Type B pancreatic cell (in vitro differentiated cells): ENCODE measurements at regions not wholly inside any gene's neighbourhood (a gene's known extent, or its start where the extent isn't known, plus 50 kb on each side); places are given as distances from the start of the nearest gene placed in this dataset.

Experiments
- DNase-seq: peaks from one replicate; pipeline ENCODE4 v3.0.0; 2021; ENCODE audit warnings: mixed read lengths; ENCODE audit not compliant: unreplicated experiment; ENCODE audit errors: extremely low spot score
- H3K27ac Mint-ChIP-seq: 2 replicates; pipeline ENCODE4 v1.8.0; 2021; ENCODE audit warnings: mild to moderate bottlenecking, mixed read lengths
- H3K27me3 Mint-ChIP-seq: 2 replicates; pipeline ENCODE4 v1.8.0; 2021; ENCODE audit warnings: mixed read lengths
- H3K36me3 Mint-ChIP-seq: 2 replicates; pipeline ENCODE4 v1.8.0; 2021; ENCODE audit warnings: mixed read lengths
- H3K4me1 Mint-ChIP-seq: one replicate; pipeline ENCODE4 v1.8.0; 2021; ENCODE audit warnings: mixed read lengths; ENCODE audit not compliant: unreplicated experiment
- H3K4me3 Mint-ChIP-seq: 2 replicates; pipeline ENCODE4 v1.8.0; 2021; ENCODE audit warnings: mild to moderate bottlenecking, mixed read lengths
- H3K9me3 Mint-ChIP-seq: 2 replicates; pipeline ENCODE4 v1.8.0; 2021; ENCODE audit warnings: mixed read lengths
- TF ChIP-seq, protein P1 (sequence below): fragments of 200-600 bp; sonication (generic); conservative IDR thresholded peaks from 2 replicates; pipeline ENCODE4 v1.5.0; 2021; ENCODE audit warnings: antibody characterized with exemption, mild to moderate bottlenecking

DNA sequence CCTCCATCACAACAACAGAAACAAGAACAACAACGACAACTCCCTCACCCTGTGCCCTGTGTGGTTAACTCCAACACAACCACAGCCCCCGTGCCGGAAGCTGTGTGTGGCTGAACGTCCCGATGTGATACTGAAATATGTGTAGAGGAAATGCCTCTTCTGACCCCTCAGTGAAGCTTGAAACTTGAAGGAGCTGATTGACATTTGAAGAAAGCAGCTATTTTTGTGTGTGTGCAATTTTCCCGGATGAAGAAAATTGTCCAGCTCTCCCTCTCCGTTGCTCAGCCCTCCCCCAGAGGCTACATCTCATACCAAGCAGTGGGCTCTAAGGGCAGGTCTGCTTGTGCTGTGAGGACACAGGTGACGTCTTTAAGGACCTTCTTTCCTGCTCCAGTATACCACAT lies 173.8 kb downstream of the ICOS start:
- Mint-ChIP-seq H3K4me1 (peaks cover 72% of the 10 kb centered on the region), H3K27me3 (peaks cover 4% of the 10 kb centered on the region), H3K4me3 (peak overlapping the region; percentile 67), H3K9me3 (no peaks in the 10 kb centered on the region), H3K27ac (peak overlapping the region; percentile 89), H3K36me3 (no peaks in the 10 kb centered on the region)
- TF ChIP-seq, protein P1, sequence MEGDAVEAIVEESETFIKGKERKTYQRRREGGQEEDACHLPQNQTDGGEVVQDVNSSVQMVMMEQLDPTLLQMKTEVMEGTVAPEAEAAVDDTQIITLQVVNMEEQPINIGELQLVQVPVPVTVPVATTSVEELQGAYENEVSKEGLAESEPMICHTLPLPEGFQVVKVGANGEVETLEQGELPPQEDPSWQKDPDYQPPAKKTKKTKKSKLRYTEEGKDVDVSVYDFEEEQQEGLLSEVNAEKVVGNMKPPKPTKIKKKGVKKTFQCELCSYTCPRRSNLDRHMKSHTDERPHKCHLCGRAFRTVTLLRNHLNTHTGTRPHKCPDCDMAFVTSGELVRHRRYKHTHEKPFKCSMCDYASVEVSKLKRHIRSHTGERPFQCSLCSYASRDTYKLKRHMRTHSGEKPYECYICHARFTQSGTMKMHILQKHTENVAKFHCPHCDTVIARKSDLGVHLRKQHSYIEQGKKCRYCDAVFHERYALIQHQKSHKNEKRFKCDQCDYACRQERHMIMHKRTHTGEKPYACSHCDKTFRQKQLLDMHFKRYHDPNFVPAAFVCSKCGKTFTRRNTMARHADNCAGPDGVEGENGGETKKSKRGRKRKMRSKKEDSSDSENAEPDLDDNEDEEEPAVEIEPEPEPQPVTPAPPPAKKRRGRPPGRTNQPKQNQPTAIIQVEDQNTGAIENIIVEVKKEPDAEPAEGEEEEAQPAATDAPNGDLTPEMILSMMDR = no peak
- no peak for DNase-seq

DNA sequence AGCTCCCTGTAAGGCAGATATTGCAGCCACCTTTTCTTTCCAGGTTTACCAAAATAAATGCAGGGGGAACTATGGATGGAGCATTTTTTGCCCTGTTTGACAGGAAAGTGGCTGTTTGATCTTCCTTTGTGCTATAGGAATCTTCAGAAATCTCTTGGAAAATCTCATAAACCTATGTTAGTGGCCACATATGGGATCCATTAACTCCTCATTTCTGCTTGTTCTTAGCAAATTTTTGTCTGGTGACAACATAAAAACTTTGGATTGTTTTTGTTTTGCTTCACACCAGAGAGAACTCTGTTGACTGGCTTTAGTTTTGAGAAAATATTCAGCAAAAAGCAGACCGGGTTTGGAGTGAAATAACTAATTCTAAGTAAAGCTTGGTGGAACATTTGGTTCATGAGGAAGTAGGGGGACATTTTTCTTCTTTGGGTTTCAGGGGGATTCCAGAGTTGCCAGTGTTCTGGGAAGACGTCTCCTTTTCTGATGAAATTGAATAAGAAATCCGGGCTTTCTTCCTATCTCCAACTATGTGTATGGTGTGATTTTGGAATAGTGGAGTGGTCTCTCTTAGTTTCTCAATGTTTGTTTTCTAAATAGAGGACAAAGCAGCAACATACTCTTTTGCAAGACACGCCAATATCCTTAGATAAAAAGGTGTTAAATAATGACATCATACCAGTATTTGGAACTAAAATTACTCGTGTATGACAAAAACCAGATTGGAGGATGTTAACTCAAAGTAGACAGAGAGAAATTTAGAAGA lies 174.4 kb downstream of the ICOS start:
- Mint-ChIP-seq H3K4me1 (peaks cover 73% of the 10 kb centered on the region), H3K9me3 (no peaks in the 10 kb centered on the region), H3K27ac (peak overlapping the region; percentile 89), H3K4me3 (peak overlapping the region; percentile 67), H3K36me3 (no peaks in the 10 kb centered on the region), H3K27me3 (no peaks in the 10 kb centered on the region)
- DNase-seq = no peak
- TF ChIP-seq, protein P1 = no peak

DNA sequence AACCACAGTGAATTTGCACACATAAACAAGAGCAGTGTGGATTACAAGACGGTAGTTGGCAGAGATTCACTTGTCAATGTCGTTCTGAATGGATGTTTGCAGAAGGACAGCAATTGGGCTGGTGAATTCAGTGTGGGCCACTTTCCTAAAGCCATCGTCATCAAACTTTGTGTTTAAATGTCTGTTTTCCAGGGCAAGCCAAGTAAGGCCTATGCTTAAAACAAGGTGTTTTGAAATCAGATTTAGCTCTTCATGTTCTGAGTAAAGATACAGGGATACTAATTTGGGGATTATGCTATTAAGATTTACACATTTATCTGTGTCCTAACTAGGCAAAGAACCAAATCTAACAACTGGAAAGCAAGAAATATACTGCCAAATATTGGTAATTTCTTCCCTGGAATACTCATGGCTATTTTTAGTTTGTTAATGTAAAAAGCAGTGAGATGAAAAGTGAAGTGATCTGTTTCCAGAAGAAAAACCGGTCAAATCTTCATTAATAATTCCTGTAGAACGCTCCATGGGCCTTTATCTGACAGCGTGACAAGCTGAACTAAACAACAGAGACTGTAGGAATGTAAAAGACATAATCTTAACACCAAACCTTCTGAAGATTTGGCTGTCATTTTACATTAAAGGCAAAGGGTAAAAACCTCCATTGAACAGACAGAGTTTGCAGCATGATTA lies 175.7 kb downstream of the ICOS start:
- Mint-ChIP-seq H3K36me3 (no peaks in the 10 kb centered on the region), H3K27me3 (no peaks in the 10 kb centered on the region), H3K4me3 (peak overlapping the region; percentile 53), H3K4me1 (peaks cover 86% of the 10 kb centered on the region), H3K27ac (peak overlapping the region; percentile 12), H3K9me3 (no peaks in the 10 kb centered on the region)
- TF ChIP-seq, protein P1 = no peak
- no peak for DNase-seq

DNA sequence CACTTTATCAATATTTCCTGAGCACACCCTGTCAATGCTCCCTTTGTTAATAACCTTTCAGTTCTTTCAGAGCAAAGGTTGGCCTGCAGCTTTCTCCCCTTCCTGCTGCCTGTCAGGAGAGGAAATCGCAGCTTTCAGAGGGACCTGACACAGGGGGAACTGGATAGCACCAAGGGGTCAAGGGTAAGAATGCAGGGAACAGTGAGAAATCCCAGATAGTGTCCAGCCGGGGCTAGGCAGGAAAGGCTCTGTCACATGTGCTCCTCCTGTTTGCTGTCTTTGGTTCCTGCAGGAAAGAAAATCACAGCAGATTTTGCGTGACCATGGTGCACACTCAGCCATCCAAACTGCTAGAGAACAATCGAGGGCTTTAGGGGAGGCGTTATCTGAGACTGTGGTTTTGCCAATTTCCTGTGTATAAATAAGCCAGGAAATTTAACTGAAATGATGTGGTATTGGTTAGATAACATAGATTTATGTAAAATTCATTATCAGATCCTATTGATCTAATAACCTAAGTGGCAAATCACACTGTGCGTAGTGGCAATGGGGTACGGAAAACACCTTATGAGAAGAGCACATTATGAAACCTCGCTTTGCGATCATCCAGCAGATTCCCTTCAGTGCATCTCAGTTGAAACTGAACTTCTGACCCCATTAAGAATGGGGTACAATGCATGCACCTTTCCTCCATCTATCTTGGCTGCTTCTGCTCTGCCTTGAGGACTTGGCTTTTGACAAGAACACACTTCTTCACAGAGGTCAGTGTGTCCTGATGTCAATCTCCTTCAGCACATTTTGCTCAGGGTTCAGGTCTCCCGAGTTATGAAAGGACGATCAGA lies 178.0 kb downstream of the ICOS start:
- H3K27me3 Mint-ChIP-seq = no peaks in the 10 kb centered on the region
- peaks cover 73% of the 10 kb centered on the region for H3K4me1 Mint-ChIP-seq
- DNase-seq = no peak
- TF ChIP-seq, protein P1 = no peak
- H3K27ac Mint-ChIP-seq = peak overlapping the region; percentile 3
- peak overlapping the region; percentile 46 for H3K4me3 Mint-ChIP-seq
- no peaks in the 10 kb centered on the region for H3K9me3 Mint-ChIP-seq
- no peaks in the 10 kb centered on the region for H3K36me3 Mint-ChIP-seq

DNA sequence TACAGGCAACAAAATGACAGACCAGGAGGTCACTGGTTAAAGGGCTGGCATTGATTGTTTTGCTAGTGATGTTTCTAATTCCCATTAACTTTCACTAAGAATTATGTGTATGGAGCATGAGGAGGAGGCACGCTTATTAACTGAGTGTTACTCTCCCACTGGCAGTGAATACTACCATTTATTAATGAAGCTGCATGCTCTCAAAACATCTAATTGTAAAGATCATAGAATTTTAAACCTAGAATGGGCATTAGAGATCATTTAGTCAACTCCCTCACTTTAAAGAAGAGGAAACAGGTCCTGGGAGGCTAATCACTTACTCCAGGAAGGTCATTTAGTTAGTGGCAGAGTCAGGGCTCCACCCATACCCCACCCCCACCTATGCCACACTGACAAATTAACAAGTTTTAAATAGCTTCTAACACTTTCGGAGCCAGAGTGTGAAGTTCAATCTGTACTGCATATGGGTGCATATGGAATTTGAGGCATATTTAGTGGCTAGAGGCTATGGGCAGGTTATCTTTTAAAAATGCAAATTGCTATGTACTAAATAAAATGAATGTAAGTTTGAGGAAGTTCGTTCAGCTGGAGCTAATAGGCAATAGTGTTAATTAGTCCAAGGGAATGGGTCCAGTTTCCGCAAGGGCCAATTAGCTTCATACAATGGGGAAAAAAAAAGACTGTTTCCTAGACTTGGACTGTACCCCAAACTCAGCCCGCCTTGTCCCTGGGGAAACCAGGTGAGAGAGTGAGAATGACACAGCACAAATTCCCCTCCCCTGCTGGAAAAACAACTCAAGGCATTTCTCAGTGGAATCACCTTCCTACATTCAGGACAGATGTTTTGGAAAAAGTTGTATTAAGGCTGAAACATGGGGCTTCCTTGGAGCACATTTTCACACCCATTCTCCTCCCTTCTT lies 178.8 kb downstream of the ICOS start:
- Mint-ChIP-seq H3K4me1 (peaks cover 64% of the 10 kb centered on the region), H3K4me3 (no peak overlapping the region), H3K36me3 (no peaks in the 10 kb centered on the region), H3K9me3 (no peaks in the 10 kb centered on the region), H3K27me3 (no peaks in the 10 kb centered on the region), H3K27ac (peak overlapping the region; percentile 3)
- TF ChIP-seq, protein P1 = no peak
- no peak for DNase-seq
